Chondrocyte (in vitro differentiated cells): ENCODE measurements at regions not wholly inside any gene's neighbourhood (a gene's known extent, or its start where the extent isn't known, plus 50 kb on each side); places are given as distances from the start of the nearest gene placed in this dataset.

Source experiments
- DNase-seq: peaks from one replicate; pipeline ENCODE4 v3.0.0; 2021; ENCODE audit warnings: mixed read lengths, low spot score
- H3K27ac Mint-ChIP-seq: one replicate; pipeline ENCODE4 v1.8.0; 2021; ENCODE audit warnings: mild to moderate bottlenecking, moderate library complexity, mixed read lengths; ENCODE audit not compliant: unreplicated experiment
- H3K27me3 Mint-ChIP-seq: 2 replicates; pipeline ENCODE4 v1.8.0; 2021; ENCODE audit warnings: low read depth, mixed read lengths
- H3K36me3 Mint-ChIP-seq: 2 replicates; pipeline ENCODE4 v1.8.0; 2021; ENCODE audit warnings: low read depth, mixed read lengths
- H3K4me1 Mint-ChIP-seq: 2 replicates; pipeline ENCODE4 v1.8.0; 2021; ENCODE audit warnings: low read depth, mild to moderate bottlenecking, mixed read lengths
- H3K4me3 Mint-ChIP-seq: one replicate; pipeline ENCODE4 v1.8.0; 2021; ENCODE audit warnings: mild to moderate bottlenecking, moderate library complexity, mixed read lengths; ENCODE audit not compliant: unreplicated experiment
- H3K9me3 Mint-ChIP-seq: 2 replicates; pipeline ENCODE4 v1.8.0; 2021; ENCODE audit warnings: low read depth, mixed read lengths
- TF ChIP-seq, protein P1 (sequence below): fragments of 200-600 bp; sonication (generic); IDR thresholded peaks from 2 replicates; pipeline ENCODE4 v1.5.0; 2021; ENCODE audit warnings: antibody characterized with exemption, mild to moderate bottlenecking, moderate library complexity

DNA sequence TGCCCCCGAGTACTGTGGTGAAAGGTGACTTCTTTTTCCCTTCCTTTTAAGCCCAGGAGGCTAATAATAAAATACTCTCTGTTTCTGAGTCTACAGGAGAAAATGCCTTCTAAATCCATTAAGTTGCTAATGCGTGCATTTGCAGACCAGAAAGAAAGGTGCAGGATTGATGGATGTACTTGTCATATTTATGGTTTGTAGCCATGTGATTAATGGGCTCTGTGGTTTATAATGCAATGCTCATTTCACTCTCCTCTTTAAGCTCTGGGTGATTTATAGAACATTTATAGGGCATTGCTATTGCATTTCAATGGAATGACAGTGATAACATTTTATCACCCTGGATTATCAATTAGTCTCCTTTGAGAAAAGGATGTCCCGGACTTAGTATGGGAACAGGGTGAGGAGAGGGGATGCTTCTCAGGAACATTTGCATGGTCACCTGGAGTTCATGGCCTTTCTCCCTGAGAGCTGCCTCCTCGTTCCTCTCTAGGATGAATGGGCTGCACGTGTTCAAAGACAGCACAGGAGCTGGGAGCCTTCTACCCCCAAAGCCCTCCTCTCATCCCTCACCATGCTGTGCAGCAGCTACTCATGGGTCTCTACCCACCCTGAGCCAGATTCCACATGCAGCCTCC lies 82.8 kb upstream of the HMGXB4 start:
- Mint-ChIP-seq H3K4me3 (no peak overlapping the region), H3K36me3 (no peaks in the 10 kb centered on the region), H3K27ac (no peak overlapping the region), H3K4me1 (no peaks in the 10 kb centered on the region), H3K27me3 (peaks cover 51% of the 10 kb centered on the region), H3K9me3 (no peaks in the 10 kb centered on the region)
- no peak for DNase-seq
- TF ChIP-seq, protein P1, sequence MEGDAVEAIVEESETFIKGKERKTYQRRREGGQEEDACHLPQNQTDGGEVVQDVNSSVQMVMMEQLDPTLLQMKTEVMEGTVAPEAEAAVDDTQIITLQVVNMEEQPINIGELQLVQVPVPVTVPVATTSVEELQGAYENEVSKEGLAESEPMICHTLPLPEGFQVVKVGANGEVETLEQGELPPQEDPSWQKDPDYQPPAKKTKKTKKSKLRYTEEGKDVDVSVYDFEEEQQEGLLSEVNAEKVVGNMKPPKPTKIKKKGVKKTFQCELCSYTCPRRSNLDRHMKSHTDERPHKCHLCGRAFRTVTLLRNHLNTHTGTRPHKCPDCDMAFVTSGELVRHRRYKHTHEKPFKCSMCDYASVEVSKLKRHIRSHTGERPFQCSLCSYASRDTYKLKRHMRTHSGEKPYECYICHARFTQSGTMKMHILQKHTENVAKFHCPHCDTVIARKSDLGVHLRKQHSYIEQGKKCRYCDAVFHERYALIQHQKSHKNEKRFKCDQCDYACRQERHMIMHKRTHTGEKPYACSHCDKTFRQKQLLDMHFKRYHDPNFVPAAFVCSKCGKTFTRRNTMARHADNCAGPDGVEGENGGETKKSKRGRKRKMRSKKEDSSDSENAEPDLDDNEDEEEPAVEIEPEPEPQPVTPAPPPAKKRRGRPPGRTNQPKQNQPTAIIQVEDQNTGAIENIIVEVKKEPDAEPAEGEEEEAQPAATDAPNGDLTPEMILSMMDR: no peak

DNA sequence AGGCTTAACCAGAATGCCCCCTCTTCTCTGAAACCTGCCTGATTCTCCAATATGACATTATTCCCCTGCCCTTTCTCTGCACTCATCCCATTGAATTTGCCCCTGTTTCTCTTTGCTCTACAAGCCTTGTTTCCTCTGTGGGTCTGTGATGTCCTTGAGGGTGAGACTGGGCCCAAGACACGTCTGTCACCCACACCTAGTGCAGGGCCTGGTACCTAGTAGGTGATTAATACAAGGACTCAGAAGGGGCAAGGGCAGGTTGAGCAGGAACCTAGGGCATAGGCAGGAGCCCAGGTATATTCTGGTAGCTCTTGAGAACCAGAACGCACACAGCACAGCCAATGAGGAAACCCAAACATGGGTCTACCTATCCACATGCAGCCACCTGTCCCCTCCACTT lies 81.9 kb upstream of the HMGXB4 start:
- H3K9me3 Mint-ChIP-seq: no peaks in the 10 kb centered on the region
- no peak for DNase-seq

DNA sequence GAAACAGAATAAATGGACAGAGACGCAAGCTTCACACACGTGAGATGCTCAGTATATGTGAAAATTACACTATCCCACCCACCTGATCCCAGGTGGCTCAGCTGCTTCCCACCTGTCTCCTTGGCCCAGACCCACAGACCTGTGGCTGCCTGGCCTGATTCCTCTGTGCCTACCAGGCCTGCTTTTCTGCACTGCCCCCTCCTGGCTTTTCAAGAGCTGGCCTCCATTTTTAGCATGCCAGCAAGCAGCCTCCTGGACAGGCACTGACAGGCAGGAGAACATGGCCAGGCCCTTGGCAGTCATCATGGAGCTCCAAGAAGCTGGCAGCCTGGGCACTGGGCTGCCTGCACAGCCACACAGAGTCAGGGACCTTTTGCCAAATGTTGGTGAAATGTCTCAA lies 79.5 kb upstream of the HMGXB4 start:
- Mint-ChIP-seq H3K4me3 (no peak overlapping the region), H3K27me3 (peaks cover 36% of the 10 kb centered on the region), H3K27ac (no peak overlapping the region), H3K36me3 (no peaks in the 10 kb centered on the region), H3K4me1 (no peaks in the 10 kb centered on the region), H3K9me3 (no peaks in the 10 kb centered on the region)
- TF ChIP-seq, protein P1: no peak
- DNase-seq: no peak

More for the DNA sequence above, 81.9 kb upstream of the HMGXB4 start:
- Mint-ChIP-seq H3K4me3 (no peak overlapping the region), H3K36me3 (no peaks in the 10 kb centered on the region), H3K27me3 (peaks cover 51% of the 10 kb centered on the region), H3K27ac (no peak overlapping the region), H3K4me1 (no peaks in the 10 kb centered on the region)
- TF ChIP-seq, protein P1: no peak

DNA sequence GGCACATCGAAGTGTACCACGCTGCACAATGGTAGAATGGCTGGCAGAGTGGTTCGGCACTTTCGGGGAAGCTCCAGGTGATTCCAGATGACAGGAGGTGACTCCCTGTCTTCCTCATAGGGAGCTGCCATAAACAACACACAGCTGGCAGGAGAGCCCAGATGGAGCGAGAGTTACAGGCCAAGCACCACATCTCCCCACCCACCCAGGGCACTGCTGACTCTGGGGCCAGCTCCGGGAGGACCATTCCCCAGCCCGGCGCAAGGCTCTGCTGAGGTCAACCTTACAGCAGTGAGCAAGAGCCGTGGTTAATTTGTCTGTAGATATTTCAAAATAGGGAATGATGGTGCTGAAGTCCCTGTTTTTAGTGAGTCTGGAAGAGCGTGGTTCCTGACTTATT lies 78.8 kb upstream of the HMGXB4 start:
- TF ChIP-seq, protein P1: no peak
- H3K4me3 Mint-ChIP-seq: no peak overlapping the region
- no peaks in the 10 kb centered on the region for H3K9me3 Mint-ChIP-seq
- no peaks in the 10 kb centered on the region for H3K36me3 Mint-ChIP-seq
- no peaks in the 10 kb centered on the region for H3K4me1 Mint-ChIP-seq
- H3K27me3 Mint-ChIP-seq: peaks cover 29% of the 10 kb centered on the region
- H3K27ac Mint-ChIP-seq: no peak overlapping the region
- DNase-seq: no peak

DNA sequence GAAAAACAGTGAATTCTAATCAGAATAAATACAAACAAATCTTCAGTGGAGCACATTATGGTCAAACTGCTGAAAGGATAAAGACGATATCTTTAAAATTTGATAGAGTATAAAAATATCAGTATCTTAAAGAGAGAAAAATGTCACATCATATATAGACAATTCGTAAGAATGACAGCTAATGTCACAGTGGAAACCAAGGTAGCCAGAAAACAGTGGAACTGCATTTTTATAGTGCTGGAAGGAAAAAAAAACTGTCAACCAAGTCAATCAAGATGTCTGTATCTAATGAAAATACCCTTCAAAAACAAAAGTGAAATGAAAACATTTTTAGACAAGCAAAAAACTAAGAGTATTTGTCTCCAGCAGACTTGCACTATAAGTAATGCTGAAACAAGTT lies 73.4 kb upstream of the HMGXB4 start:
- Mint-ChIP-seq H3K27ac (no peak overlapping the region), H3K36me3 (no peaks in the 10 kb centered on the region), H3K9me3 (peaks cover 3% of the 10 kb centered on the region), H3K27me3 (no peaks in the 10 kb centered on the region), H3K4me3 (no peak overlapping the region), H3K4me1 (no peaks in the 10 kb centered on the region)
- no peak for DNase-seq
- TF ChIP-seq, protein P1: no peak
